ENCODE measurements at regions not wholly inside any gene's neighbourhood (a gene's known extent, or its start where the extent isn't known, plus 50 kb on each side); places are given as distances from the start of the nearest gene placed in this dataset.
A peak's percentile ranks its signal among the peaks of the same experiment; 100 is the strongest.

GRCh38 chr2:2574401-2575180 lies 243.5 kb upstream of the MYT1L start:
- no peak for DNase-seq

DNA sequence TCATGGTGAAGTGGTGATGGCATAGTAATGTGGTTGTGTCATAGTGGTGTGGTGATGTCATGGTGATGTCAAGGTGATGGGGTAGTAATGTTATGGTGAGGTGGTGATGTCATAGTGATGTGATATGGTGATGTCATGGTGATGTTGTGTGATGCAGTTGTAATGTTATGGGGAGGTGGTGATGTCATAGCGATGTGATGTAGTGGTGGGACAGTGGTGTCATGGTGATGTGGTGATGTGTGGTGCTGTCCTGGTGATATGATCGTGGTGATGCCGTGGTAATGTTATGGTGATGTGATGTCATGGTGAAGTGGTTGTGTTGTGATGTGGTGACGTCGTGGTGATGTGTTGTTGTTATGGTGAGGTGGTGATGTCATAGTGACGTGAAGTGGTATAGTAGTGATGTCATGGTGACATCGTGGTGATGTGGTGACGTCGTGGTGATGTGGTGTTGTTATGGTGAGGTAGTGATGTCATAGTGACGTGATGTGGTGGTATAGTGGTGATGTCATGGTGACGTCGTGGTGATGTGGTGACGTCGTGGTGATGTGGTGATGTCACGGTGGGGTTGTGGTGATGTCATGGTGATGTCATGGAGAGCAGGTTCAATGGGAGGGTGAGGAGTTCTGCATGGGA lies 242.7 kb upstream of the MYT1L start:
- DNase-seq, result no peak

GRCh38 chr2:2573205-2573604 lies 242.1 kb upstream of the MYT1L start:
- DNase-seq, result no peak

GRCh38 chr2:2572393-2573204 lies 241.5 kb upstream of the MYT1L start:
- no peak for DNase-seq

- no peak for DNase-seq
These were observed 240.5 kb upstream of the MYT1L start for GRCh38 chr2:2571301-2572150.

DNA sequence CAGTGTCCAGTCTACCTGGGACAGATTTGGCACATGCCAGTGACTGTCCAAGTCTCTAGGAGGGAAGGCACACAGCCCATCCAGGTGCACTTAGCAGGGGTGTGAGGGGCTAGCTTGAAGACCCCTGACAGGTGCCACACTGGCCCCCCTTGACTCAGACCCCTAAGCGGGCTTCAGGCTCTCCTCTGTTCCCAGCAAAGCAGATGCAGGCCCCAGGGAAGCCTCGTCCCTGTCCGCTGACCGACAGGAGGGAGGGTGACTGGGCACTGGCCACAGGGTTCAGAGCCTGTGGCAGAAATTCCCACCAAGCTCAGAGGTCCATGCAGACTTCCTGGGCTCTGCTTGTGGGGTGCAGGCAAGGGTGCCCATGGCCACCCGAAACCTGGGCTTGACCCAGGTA lies 239.8 kb upstream of the MYT1L start:
- DNase-seq, result no peak

GRCh38 chr2:2570360-2570759 lies 239.3 kb upstream of the MYT1L start:
- DNase-seq, result no peak

- no peak for DNase-seq
These were observed 238.8 kb upstream of the MYT1L start for GRCh38 chr2:2569836-2570235.

- DNase-seq, result no peak
These were observed 238.2 kb upstream of the MYT1L start for GRCh38 chr2:2569306-2569705.

DNA sequence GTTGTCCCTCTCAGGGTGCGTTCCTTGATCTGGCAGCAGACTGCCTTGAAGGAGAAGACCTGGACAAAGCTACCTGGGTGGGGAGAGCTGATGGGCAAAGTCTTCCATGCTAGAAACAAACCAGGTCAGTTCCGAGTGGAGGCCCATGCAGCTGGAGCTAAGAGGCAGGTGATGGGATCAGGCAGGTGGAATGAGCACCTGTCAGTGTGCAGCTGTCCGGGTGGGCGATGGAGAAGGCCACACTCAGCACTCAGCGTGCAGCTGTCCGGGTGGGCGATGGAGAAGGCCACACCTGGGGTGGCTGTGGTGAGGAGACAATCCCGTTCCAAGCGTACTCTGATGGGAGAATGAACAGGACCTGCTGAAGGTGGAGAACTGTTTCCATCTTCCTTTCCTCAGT lies 237.3 kb upstream of the MYT1L start:
- DNase-seq, result no peak

DNA sequence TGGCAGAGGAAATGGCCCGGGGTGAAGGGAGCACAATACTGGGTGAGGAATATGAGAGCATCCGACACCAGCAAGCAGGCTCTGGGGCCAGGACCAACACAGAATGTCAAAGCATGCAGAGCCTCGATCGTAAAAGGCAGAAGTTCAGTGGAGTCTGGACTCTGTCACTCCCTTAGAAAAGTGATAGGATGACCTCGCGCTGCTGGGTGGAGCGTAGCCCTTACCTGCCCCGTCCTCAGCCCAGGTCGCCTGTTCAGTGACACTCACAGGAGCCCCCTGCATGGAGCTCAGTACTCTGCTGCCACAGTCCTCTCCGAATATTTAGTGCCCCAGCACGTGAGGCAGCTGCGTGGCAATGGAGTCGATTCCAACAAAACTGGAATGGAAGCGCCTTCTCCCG lies 236.7 kb upstream of the MYT1L start:
- no peak for DNase-seq

GRCh38 chr2:2566396-2567323 lies 235.6 kb upstream of the MYT1L start:
- no peak for DNase-seq

DNA sequence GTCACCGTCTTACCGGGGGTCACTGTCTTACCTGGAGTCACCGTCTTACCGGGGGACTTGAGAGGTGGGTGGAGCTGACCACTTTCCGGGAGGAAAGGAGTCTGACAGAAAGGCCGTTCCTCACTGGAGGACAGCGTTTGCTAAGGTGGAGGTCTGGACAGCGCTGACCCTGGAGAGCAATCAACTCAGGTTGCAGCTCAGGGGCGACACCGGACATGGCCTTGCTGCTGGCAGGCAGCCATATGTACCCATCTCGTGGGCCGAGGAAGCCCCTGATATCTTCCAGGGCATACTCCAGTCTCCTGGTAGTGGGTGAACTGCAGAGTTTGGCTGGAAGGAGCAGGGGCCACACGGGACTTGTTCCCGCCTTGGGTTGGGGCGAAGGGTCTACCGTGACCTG lies 234.6 kb upstream of the MYT1L start:
- DNase-seq, result no peak

- DNase-seq, result peak; percentile 7
These were observed 233.4 kb upstream of the MYT1L start for GRCh38 chr2:2564300-2565078.

DNA sequence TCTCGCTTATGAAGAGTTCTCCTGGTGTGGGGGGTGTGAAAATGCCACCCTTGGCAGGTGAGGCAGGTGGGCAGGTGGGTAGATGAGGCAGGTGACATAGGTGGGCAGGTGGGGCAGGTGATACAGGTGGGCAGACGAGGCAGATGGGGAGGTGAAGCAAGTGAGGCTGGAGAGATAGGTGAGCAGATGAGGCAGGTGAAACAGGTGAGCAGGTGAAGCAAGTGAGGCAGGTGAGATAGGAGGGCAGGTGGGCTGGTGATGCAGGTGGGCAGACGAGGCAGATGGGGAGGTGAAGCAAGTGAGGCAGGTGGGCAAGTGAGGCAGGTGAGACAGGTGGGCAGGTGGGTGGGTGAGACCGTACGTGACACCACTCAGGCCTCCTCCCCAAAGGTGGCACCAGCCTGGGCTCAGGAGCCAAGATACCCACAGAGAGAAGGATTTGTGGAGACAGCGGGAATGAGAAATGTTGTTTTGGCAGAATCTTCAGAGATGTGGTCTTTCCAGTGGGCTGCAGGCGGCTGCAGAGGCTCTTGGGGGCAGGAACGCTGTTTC lies 232.3 kb upstream of the MYT1L start:
- DNase-seq, result no peak

DNA sequence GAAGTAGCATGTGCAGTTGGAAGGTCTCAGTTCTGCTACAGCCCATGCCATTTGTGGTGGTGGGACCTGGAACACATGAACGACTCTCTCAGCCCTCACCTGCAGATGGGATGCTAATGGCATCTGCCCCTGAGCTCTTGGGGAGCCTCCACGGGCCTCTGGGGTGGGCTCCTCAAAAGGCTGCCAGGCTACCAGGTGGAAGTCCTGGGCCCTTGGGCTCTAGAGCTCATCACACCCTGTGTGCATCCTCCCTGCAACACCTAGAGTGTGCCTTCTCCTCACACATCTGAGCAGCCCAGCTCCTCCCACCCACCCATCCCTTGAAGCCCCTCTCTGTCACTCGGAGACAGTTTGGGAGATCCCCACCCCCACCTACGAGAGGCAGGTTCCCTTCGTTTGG lies 231.8 kb upstream of the MYT1L start:
- DNase-seq, result no peak

GRCh38 chr2:2561346-2562095 lies 230.4 kb upstream of the MYT1L start:
- no peak for DNase-seq

DNA sequence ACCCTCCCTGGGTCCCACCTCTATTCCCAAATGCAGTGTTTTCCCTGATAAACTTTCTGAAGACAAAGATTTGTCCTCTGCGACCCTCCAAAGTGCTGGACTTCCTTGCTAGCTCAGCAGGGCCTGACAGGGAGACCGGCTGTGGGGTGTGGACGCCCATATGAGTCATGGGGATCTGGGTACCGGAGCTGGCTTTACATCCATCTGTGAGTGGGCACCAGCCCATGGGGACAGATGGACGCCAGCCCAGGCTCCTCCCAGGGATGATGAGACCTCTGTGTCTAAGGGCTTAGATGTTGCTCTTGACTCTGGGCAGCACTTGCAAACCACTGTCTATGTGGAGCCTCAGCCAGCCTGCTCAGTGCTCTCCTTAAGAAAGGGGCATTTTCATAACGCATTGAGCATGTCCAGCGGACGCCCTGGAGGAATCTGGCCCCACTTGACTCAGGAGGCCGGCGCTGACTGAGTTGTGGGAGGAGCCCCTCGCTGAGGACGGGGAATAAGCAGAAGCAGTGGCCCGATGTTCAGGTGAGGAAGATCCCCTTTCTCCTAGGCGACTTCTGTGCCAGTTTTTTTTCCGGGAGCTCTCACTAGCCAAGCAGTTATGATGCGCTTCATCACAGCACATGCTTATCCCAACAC lies 229.4 kb upstream of the MYT1L start:
- no peak for DNase-seq

- no peak for DNase-seq
These were observed 227.4 kb upstream of the MYT1L start for GRCh38 chr2:2558476-2558875.

Data from NCI-H1105 (cell line).